Medulla oblongata (tissue), 1 donor: ENCODE measurements at regions not wholly inside any gene's neighbourhood (a gene's known extent, or its start where the extent isn't known, plus 50 kb on each side); places are given as distances from the start of the nearest gene placed in this dataset.
"Not testable (repeated sequence)": the region's sequence is repeated elsewhere in the genome, so short reads cannot be mapped to it uniquely, and the experiment has no call there.

Source experiments
- DNase-seq: peaks from one replicate; pipeline ENCODE4 v3.0.0-alpha.2; 2015; ENCODE audit errors: extremely low spot score

DNA sequence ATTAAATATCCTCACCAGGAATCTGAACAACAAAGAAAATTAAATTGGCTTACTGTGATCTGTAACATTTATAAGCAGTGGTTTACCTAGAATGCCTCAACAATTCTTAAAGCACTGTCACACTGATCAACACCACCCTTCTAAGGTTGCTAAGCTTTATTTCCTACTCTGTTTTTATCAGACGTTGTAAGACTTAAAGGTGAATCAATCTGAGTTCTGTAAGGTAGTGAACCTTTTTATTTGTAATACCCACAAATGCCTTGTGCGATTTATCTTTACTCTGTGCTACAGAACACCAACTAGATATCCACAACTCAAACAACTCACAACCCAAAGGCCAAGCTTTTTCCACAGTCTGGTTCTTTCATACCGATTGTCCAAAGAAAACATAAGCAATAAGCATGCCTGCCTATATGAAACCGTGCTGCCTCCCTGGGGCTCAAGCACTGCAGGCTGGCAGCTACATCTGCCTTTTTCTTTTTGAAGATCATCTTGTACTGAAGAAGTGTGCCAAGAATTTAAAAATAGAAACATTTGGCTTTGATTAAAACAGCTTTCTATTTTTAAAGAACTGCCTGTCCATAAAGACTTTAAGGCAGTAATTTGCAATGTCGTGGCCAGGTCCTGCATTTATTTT lies 490.7 kb downstream of the NUP35 start:
- DNase-seq, result peak; percentile 3

DNA sequence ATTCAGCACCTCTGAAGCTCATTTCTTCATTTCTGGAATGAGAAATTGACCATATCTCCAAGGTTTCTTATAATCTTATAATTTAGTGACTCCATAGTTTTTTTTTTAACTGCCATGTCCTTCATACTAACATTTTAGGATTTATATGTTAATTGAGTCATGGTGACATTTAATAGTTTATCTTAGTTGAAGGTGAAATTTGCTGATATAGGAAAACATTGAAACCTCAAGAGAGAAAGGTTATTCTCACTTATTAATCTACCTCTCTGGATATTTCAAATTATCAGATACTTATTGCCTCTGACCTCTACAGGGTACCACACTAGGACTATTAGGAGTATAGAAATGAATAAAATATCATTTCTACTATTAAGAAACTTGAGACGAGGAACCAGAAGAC lies 499.0 kb downstream of the NUP35 start:
- no peak for DNase-seq

GRCh38 chr2:183630964-183631363 lies 506.7 kb downstream of the NUP35 start:
- DNase-seq, result no peak

DNA sequence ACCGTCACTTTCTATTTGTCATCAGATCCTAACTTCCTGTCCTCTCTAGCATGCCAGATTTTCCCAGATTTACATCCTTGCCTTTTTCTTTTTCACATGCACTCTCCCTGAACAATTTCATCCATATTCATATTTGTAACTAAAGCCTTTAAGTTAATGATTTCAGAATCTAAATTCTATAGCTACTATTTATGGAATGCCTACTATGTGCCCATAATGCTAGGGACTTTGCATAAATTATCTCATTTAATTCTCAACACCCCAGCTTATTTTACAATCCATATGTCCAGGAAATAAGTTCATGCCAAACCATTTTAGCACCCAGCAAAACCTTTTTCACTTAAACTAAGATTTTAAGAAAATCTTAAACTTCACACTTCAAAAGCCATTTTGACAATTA lies 531.9 kb downstream of the NUP35 start:
- DNase-seq, result no peak

DNA sequence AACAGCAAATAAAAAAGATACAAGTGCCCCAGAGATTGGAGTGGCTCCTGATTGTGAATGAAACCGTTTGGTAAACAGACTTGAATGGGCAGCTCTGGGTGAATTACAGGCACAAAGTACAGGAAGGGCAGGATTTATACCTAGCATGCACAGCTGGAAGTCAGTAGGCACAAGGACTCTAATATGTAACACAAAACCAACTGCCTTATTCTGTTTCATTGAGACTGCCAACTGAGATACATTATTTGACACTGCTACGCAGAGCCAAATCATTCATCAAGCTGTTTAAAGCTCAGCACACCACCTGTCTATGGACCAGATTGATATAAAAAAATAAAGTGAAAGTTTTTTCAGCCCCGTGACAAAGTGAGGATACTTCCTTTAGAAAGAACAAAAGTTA lies 541.2 kb downstream of the NUP35 start:
- DNase-seq, result no peak

GRCh38 chr2:183666031-183666430 lies 541.8 kb downstream of the NUP35 start:
- peak; percentile 5 for DNase-seq

DNA sequence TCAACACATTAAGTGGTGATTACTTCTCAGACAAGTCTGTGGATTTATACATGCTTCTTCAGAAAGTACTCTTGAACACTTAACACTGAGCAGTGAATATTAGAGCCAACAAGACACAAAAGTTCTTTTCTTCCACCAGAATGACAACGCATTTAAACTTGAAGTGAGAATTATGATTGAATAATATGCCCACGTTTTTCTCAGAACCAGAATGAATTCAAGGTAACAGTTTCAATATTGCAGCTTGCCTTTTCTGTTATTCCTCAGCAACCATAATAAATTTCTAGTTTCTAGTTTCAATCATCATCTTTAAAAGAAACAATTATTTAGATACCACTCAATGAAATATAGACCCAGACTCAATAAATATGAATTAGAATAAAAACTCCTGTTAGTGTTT lies 547.0 kb downstream of the NUP35 start:
- DNase-seq, result no peak

GRCh38 chr2:183678908-183679307 lies 554.7 kb downstream of the NUP35 start:
- DNase-seq, result no peak

GRCh38 chr2:183680573-183680972 lies 556.3 kb downstream of the NUP35 start:
- no peak for DNase-seq

DNA sequence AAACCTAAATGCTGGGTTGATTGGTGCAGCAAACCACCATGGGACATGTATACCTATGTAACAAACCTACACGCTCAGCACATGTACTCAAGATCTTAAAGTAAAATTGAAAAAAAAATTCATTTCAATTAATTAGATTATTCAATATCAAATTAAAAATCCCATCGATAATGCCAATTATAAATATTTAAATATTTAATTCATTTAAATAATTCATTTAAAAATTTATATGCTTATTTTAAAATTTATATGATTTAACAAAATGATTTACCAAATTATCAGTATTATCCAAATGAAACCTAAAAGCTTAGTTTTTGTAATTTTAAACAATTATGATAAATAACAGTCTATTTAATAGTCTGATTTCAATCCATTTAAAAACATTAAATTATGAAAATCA lies 560.4 kb downstream of the NUP35 start:
- DNase-seq, result no peak

- no peak for DNase-seq
Observed at GRCh38 chr2:183696028-183696427, 571.8 kb downstream of the NUP35 start.

DNA sequence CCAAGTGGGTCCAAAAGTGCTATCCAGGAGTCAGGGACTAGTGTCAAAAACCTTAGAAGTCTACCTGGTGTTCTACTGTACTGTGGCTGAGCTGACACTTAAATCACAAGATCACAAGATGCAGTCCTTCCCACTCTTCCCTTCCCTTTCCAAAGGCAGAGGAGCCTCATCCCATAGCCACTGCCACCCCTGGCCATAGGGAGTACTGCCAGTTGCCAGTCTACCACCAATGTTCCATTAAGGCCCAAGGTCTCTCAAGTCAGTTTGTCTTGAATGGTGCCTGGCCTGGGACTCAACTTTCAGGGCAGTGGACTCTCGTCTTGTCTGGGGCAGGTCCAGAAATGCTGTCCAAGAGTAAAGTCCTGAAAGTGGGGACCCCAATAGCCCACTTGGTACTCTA lies 585.6 kb downstream of the NUP35 start:
- DNase-seq, result no peak

GRCh38 chr2:183718246-183718645 lies 594.0 kb downstream of the NUP35 start:
- DNase-seq, result no peak

- DNase-seq, result no peak
Observed at GRCh38 chr2:183723278-183723677, 599.0 kb downstream of the NUP35 start.

GRCh38 chr2:183729380-183729779 lies 605.1 kb downstream of the NUP35 start:
- no peak for DNase-seq

- DNase-seq, result no peak
Observed at GRCh38 chr2:183740241-183740640, 616.0 kb downstream of the NUP35 start.

DNA sequence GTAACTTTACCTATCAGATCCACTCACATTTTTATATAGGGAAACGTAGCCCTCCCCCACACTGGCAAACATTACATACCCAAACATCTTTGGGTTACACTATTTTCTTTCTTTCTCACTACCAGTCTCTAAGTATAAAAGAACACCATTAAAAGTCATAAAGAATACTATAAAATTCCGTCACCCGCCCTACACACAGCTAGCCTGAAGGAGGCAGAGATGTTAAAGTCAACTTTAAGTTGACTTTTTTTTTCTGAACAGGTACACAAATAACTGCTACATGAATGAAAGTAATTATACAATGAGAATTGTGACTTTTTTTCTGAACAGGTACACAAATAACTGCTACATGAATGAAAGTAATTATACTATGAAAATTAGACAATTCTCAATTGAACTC lies 628.3 kb downstream of the NUP35 start:
- no peak for DNase-seq

DNA sequence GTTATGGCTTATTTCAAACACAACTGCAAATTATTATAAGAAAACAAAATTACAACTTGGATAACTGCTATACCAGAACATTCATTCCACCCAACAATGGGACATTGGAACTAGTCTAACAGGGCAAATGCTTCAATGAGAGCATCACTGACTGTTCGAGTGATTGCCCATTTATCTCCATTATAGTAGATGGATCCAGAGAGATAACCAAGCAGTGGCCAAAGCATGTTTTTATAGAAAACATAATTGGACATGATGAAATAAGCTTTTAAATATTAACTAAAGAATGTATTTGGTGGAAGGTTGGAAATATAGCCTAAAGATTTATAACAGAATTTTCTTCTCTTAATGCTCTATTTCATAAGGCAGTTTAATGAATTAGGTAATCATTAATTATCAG lies 634.8 kb downstream of the NUP35 start:
- no peak for DNase-seq

DNA sequence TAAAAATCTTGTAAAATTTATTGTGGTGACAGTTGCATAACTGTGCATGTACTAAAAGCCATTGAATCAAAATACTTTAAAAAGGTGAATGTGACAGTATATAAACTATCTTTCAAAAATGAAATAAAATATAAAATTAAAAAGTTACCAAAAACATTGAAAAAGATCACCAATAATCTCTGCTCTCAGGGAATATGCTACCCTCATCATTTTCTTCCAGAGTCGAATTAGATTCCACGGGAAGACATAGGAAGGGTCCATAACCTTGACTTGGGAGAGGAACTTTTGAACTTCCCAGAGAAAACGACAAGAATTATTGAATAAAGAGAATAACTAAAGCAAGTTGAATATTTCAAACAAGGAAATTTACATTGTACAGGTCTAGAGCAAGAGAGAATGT lies 649.5 kb downstream of the NUP35 start:
- DNase-seq, result no peak

DNA sequence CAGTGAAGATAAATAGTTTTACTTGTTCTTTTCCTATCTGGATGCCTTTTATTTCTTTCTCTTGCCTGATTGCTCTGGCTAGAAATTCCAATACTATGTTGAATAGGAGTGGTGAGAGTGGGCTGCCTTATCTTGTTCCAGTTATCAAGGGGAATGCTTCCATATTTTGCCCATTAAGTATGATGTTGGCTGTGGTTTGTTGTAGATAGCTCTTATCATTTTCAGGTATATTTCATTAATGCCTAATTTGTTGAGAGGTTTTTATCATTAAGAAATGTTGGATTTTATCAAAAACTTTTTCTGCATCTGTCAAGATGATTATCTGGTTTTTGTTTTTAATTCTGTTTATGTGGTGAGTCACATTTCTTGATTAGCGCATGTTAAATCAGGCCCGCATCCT lies 655.8 kb downstream of the NUP35 start:
- DNase-seq, result no peak

GRCh38 chr2:183782436-183782835 lies 658.2 kb downstream of the NUP35 start:
- no peak for DNase-seq

GRCh38 chr2:183788796-183789195 lies 664.6 kb downstream of the NUP35 start:
- not testable (repeated sequence) for DNase-seq

DNA sequence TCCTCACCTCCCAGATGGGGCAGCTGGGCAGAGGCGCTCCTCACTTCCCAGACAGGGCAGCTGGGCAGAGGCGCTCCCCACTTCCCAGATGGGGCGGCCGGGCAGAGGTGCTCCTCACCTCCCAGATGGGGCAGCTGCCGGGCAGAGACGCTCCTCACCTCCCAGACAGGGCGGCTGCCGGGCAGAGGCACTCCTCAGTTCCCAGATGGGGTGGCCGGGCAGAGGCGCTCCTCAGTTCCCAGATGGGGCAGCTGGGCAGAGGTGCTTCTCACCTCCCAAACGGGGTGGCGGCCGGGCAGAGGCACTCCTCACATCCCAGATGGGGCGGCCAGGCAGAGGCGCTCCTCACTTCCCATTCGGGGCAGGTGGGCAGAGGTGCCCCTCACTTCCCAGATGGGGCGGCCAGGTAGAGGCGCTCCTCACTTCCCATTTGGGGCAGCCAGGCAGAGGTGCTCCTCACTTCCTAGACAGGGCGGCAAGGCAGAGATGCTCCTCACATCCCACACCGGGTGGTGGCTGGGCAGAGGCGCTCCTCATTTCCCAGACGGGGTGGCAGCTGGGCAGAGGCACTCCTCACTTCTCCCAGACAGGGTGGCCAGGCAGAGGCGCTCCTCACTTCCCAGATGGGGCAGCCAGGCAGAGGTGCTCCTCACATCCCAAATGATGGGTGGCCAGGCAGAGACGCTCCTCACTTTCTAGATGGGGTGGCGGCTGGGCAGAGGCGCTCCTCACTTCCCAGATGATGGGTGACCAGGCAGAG lies 668.1 kb downstream of the NUP35 start:
- not testable (repeated sequence) for DNase-seq

DNA sequence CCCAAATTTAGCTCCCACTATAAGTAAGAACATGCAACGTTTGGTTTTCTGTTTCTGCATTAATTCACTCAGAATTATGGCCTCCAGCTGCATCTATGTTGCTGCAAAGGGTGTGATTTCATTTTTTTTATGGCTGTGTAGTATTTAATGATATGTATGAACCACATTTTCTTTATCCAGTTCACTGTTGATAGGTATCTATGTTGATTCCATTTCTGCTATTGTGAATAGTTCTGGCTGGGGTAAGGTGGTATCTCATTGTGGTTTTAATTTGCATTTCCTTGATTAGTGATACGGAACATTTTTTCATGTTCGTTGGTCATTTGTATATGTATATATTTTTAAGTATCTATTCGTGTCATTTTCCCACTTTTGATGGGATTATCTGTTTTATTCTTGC lies 674.3 kb downstream of the NUP35 start:
- no peak for DNase-seq
